GM12892 (cell line): ENCODE measurements at regions not wholly inside any gene's neighbourhood (a gene's known extent, or its start where the extent isn't known, plus 50 kb on each side); places are given as distances from the start of the nearest gene placed in this dataset.

ENCODE experiments used
- DNase-seq: peaks from one replicate; pipeline ENCODE4 v3.0.0; 2011; ENCODE audit not compliant: insufficient read length
- FAIRE-seq: peaks from 2 replicates; lab custom pipeline; 2011; peaks lifted over from hg19 to GRCh38; lab: Jason Lieb, UNC
- POLR2A ChIP-seq: IDR thresholded peaks from 2 replicates; pipeline ENCODE4 v1.6.1; 2011; ENCODE audit warnings: low read depth, low read length, control low read depth
- POLR2AphosphoS5 ChIP-seq: IDR thresholded peaks from 2 replicates; pipeline ENCODE4 v1.6.1; 2011; ENCODE audit warnings: low read depth, low read length, control low read depth
- TAF1 ChIP-seq: IDR thresholded peaks from 2 replicates; pipeline ENCODE4 v1.6.1; 2011; ENCODE audit warnings: low read depth, mild to moderate bottlenecking, control low read depth, low read length, borderline replicate concordance

- no peak for FAIRE-seq
- no peak for DNase-seq
- TF ChIP-seq POLR2A (no peak), POLR2AphosphoS5 (no peak), TAF1 (no peak)
Observed at GRCh38 chr9:118701985-118702384, 667.2 kb downstream of the BRINP1 start.

- TF ChIP-seq POLR2AphosphoS5 (no peak), POLR2A (no peak), TAF1 (no peak)
- DNase-seq (no peak), FAIRE-seq (no peak)
Observed at GRCh38 chr9:118711843-118712242, 657.4 kb downstream of the BRINP1 start.

GRCh38 chr9:118721276-118721675 is 648.0 kb downstream of the BRINP1 start:
- DNase-seq (no peak), FAIRE-seq (no peak)
- TF ChIP-seq TAF1, result no peak
- no peak for TF ChIP-seq POLR2A
- TF ChIP-seq POLR2AphosphoS5, result no peak

- FAIRE-seq, result no peak
- no peak for DNase-seq
- TF ChIP-seq POLR2A (no peak), TAF1 (no peak), POLR2AphosphoS5 (no peak)
Observed at GRCh38 chr9:118721923-118722322, 647.3 kb downstream of the BRINP1 start.

- TF ChIP-seq POLR2A (no peak), TAF1 (no peak)
- no peak for DNase-seq
- no peak for FAIRE-seq
Observed at GRCh38 chr9:118729981-118730380, 639.3 kb downstream of the BRINP1 start.

- TF ChIP-seq POLR2A (no peak), POLR2AphosphoS5 (no peak), TAF1 (no peak)
- DNase-seq, result no peak
- no peak for FAIRE-seq
Observed at GRCh38 chr9:118732998-118733397, 636.2 kb downstream of the BRINP1 start.

GRCh38 chr9:118734696-118735095 is 634.5 kb downstream of the BRINP1 start:
- no peak for TF ChIP-seq POLR2AphosphoS5
- no peak for TF ChIP-seq POLR2A
- TF ChIP-seq TAF1, result no peak
- no peak for FAIRE-seq
- DNase-seq, result no peak

- TF ChIP-seq POLR2A (no peak), POLR2AphosphoS5 (no peak), TAF1 (no peak)
- FAIRE-seq (no peak), DNase-seq (no peak)
Observed at GRCh38 chr9:118736406-118736805, 632.8 kb downstream of the BRINP1 start.

GRCh38 chr9:118751077-118751847 is 618.0 kb downstream of the BRINP1 start:
- TF ChIP-seq TAF1, result no peak
- TF ChIP-seq POLR2A, result no peak
- TF ChIP-seq POLR2AphosphoS5, result no peak
- FAIRE-seq, result no peak
- no peak for DNase-seq

- FAIRE-seq (no peak), DNase-seq (no peak)
- TF ChIP-seq POLR2AphosphoS5 (no peak), TAF1 (no peak), POLR2A (no peak)
Observed at GRCh38 chr9:118751848-118752223, 617.4 kb downstream of the BRINP1 start.

GRCh38 chr9:118761016-118761790 is 608.0 kb downstream of the BRINP1 start:
- FAIRE-seq (no peak), DNase-seq (no peak)
- TF ChIP-seq TAF1, result no peak

- DNase-seq (no peak), FAIRE-seq (no peak)
- TF ChIP-seq POLR2AphosphoS5 (no peak), TAF1 (no peak), POLR2A (no peak)
Observed at GRCh38 chr9:118767571-118767970, 601.7 kb downstream of the BRINP1 start.
